ENCODE measurements at regions not wholly inside any gene's neighbourhood (a gene's known extent, or its start where the extent isn't known, plus 50 kb on each side); places are given as distances from the start of the nearest gene placed in this dataset.

DNA sequence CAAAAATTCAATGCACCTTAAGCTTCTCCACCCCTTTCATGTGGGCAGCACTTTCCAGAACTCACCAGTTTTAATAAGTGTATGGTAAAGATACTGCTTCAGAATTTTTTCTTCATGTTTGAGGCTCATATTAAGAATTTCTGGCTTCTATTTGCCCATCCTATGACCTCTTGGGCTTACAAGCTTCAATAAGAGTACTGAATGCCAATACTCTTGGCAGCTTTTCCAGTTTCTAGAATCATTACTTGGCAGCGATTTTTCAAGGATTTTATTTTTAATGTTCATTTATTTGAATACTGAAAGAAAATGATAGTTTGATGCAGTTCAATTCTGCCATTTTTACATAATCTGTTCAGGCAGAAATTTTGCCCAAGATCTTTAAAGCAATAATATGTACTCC, 242.1 kb upstream of the KCND2 start:
- no peak overlapping the region for H3K4me3 ChIP-seq (ENCODE audit: low read length)
- no peak overlapping the region for H3K4me2 ChIP-seq (ENCODE audit: low read length)
- no peaks in the 10 kb centered on the region for H3K27me3 ChIP-seq (ENCODE audit: control insufficient read depth, low read length)
- H3K36me3 ChIP-seq (ENCODE audit: control insufficient read depth, low read length), result no peaks in the 10 kb centered on the region
- no peaks in the 10 kb centered on the region for H3K4me1 ChIP-seq (ENCODE audit: control insufficient read depth, low read length)
- H3K27ac ChIP-seq (ENCODE audit: low read depth, low read length), result no peak overlapping the region
- H3K79me2 ChIP-seq (ENCODE audit: control insufficient read depth, low read length), result no peaks in the 10 kb centered on the region
- no peaks in the 10 kb centered on the region for H3K9me3 ChIP-seq (ENCODE audit: control insufficient read depth, insufficient read depth, low read length)
- no peaks in the 10 kb centered on the region for H4K20me1 ChIP-seq (ENCODE audit: control insufficient read depth, insufficient read depth, low read depth, low read length)
- no peaks in the 10 kb centered on the region for H3F3A ChIP-seq (ENCODE audit: control insufficient read depth, insufficient read depth)
- no peak for TF ChIP-seq CTCF (IDR thresholded peaks at IDR 0.05; ENCODE audit: low read depth, low read length, poor library complexity, severe bottlenecking)
- TF ChIP-seq EZH2phosphoT487 (IDR thresholded peaks at IDR 0.05; ENCODE audit: borderline replicate concordance, low read length), result no peak
- no peaks in the 10 kb centered on the region for H3K9me2 ChIP-seq (replicated peaks; ENCODE audit: control insufficient read depth, low read length)

- no peak overlapping the region for H3K4me3 ChIP-seq (ENCODE audit: low read length)
Observed at GRCh38 chr7:120033114-120033513, 239.9 kb upstream of the KCND2 start.

DNA sequence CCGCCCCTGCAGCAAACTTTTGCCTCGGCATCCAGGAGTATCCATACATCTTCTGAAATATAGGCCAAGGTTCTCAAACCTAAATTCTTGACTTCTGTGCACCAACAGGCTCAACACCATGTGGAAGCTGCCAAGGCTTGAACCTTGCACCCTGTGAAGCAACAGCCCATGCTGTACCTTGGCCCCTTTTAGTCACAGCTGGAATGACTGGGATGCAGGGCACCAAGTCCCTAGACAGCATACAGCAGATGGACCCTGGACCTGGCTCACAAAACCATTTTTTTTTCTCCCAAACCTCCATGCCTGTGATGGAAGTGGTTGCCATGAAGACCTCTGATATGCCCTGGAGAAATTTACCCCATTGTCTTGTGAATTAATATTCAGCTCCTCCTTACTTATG, 233.8 kb upstream of the KCND2 start:
- Histone ChIP-seq H3K27ac (ENCODE audit: low read depth, low read length) (no peak overlapping the region), H4K20me1 (ENCODE audit: control insufficient read depth, insufficient read depth, low read depth, low read length) (no peaks in the 10 kb centered on the region), H3K9me3 (ENCODE audit: control insufficient read depth, insufficient read depth, low read length) (no peaks in the 10 kb centered on the region), H3K79me2 (ENCODE audit: control insufficient read depth, low read length) (no peaks in the 10 kb centered on the region), H3F3A (ENCODE audit: control insufficient read depth, insufficient read depth) (no peaks in the 10 kb centered on the region), H3K9me2 (replicated peaks; ENCODE audit: control insufficient read depth, low read length) (no peaks in the 10 kb centered on the region), H3K4me2 (ENCODE audit: low read length) (no peak overlapping the region), H3K4me1 (ENCODE audit: control insufficient read depth, low read length) (no peaks in the 10 kb centered on the region), H3K36me3 (ENCODE audit: control insufficient read depth, low read length) (no peaks in the 10 kb centered on the region), H3K4me3 (ENCODE audit: low read length) (no peak overlapping the region), H3K27me3 (ENCODE audit: control insufficient read depth, low read length) (no peaks in the 10 kb centered on the region)
- TF ChIP-seq EZH2phosphoT487 (IDR thresholded peaks at IDR 0.05; ENCODE audit: borderline replicate concordance, low read length) (no peak), CTCF (IDR thresholded peaks at IDR 0.05; ENCODE audit: low read depth, low read length, poor library complexity, severe bottlenecking) (no peak)

More at GRCh38 chr7:120033114-120033513, 239.9 kb upstream of the KCND2 start:
- Histone ChIP-seq H3K9me2 (replicated peaks; ENCODE audit: control insufficient read depth, low read length) (no peaks in the 10 kb centered on the region), H3K27me3 (ENCODE audit: control insufficient read depth, low read length) (no peaks in the 10 kb centered on the region), H3K9me3 (ENCODE audit: control insufficient read depth, insufficient read depth, low read length) (no peaks in the 10 kb centered on the region), H3K4me2 (ENCODE audit: low read length) (no peak overlapping the region), H3K27ac (ENCODE audit: low read depth, low read length) (no peak overlapping the region), H3F3A (ENCODE audit: control insufficient read depth, insufficient read depth) (no peaks in the 10 kb centered on the region), H3K4me1 (ENCODE audit: control insufficient read depth, low read length) (no peaks in the 10 kb centered on the region), H4K20me1 (ENCODE audit: control insufficient read depth, insufficient read depth, low read depth, low read length) (no peaks in the 10 kb centered on the region), H3K36me3 (ENCODE audit: control insufficient read depth, low read length) (no peaks in the 10 kb centered on the region), H3K79me2 (ENCODE audit: control insufficient read depth, low read length) (no peaks in the 10 kb centered on the region)
- TF ChIP-seq EZH2phosphoT487 (IDR thresholded peaks at IDR 0.05; ENCODE audit: borderline replicate concordance, low read length) (no peak), CTCF (IDR thresholded peaks at IDR 0.05; ENCODE audit: low read depth, low read length, poor library complexity, severe bottlenecking) (no peak)

DNA sequence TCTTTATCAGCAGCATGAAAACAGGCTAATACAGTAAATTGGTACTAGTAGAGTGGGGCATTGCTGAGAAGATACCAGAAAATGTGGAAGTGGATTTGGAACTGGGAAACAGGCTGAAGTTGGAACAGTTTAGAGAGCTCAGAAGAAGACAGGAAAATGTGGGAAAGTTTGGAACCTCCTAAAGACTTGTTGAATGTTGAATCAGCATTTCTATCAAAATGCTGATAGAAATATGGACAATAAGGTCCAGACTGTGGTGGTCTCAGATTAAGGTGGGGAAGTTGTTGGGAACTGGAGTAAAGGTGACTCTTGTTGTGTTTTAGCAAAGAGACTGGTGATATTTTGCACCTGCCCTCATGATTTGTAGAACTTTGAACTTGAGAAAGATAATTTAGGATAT, 231.2 kb upstream of the KCND2 start:
- TF ChIP-seq CTCF (IDR thresholded peaks at IDR 0.05; ENCODE audit: low read depth, low read length, poor library complexity, severe bottlenecking), result no peak
- no peak for TF ChIP-seq EZH2phosphoT487 (IDR thresholded peaks at IDR 0.05; ENCODE audit: borderline replicate concordance, low read length)

More for the DNA sequence above, 231.2 kb upstream of the KCND2 start:
- Histone ChIP-seq H3K79me2 (ENCODE audit: control insufficient read depth, low read length) (no peaks in the 10 kb centered on the region), H3K36me3 (ENCODE audit: control insufficient read depth, low read length) (no peaks in the 10 kb centered on the region), H3F3A (ENCODE audit: control insufficient read depth, insufficient read depth) (no peaks in the 10 kb centered on the region), H3K4me2 (ENCODE audit: low read length) (no peak overlapping the region), H3K4me3 (ENCODE audit: low read length) (no peak overlapping the region), H3K27ac (ENCODE audit: low read depth, low read length) (no peak overlapping the region), H3K4me1 (ENCODE audit: control insufficient read depth, low read length) (no peaks in the 10 kb centered on the region), H4K20me1 (ENCODE audit: control insufficient read depth, insufficient read depth, low read depth, low read length) (no peaks in the 10 kb centered on the region), H3K9me3 (ENCODE audit: control insufficient read depth, insufficient read depth, low read length) (no peaks in the 10 kb centered on the region), H3K9me2 (replicated peaks; ENCODE audit: control insufficient read depth, low read length) (no peaks in the 10 kb centered on the region), H3K27me3 (ENCODE audit: control insufficient read depth, low read length) (no peaks in the 10 kb centered on the region)

Data from DOHH2 (cell line).